Neural cell (in vitro differentiated cells): ENCODE measurements at regions not wholly inside any gene's neighbourhood (a gene's known extent, or its start where the extent isn't known, plus 50 kb on each side); places are given as distances from the start of the nearest gene placed in this dataset.

Experiments used
- CTCF ChIP-seq: fragments of 450-650 bp; IDR thresholded peaks from 2 replicates; pipeline ENCODE4 v1.5.1; 2014; ENCODE audit warnings: antibody characterized with exemption, mild to moderate bottlenecking, moderate library complexity; ENCODE audit not compliant: poor library complexity, severe bottlenecking
- EP300 ChIP-seq: fragments of 450-650 bp; conservative IDR thresholded peaks from 2 replicates; pipeline ENCODE4 v1.6.1; 2014; ENCODE audit warnings: antibody characterized with exemption, mild to moderate bottlenecking, moderate library complexity; ENCODE audit not compliant: poor library complexity, severe bottlenecking
- EZH2 ChIP-seq: fragments of 200-600, 300-800 bp; shearing (Covaris generic), sonication (generic); IDR thresholded peaks from 2 replicates; pipeline ENCODE4 v1.6.1; 2014; ENCODE audit warnings: antibody characterized with exemption, low read length, borderline replicate concordance, mild to moderate bottlenecking; ENCODE audit not compliant: insufficient read depth, poor library complexity, severe bottlenecking
- MXI1 ChIP-seq: fragments of 450-650 bp; conservative IDR thresholded peaks from 2 replicates; pipeline ENCODE4 v1.6.1; 2014; ENCODE audit warnings: antibody characterized with exemption, mild to moderate bottlenecking; ENCODE audit not compliant: poor library complexity, severe bottlenecking
- POLR2AphosphoS5 ChIP-seq: IDR thresholded peaks from 2 replicates; pipeline ENCODE4 v1.6.1; 2012
- RAD21 ChIP-seq: fragments of 450-650 bp; conservative IDR thresholded peaks from 2 replicates; pipeline ENCODE4 v1.6.1; 2014; ENCODE audit warnings: antibody characterized with exemption, mild to moderate bottlenecking, moderate library complexity
- REST ChIP-seq: IDR thresholded peaks from 2 replicates; pipeline ENCODE4 v1.6.1; 2012; ENCODE audit warnings: borderline replicate concordance
- SMC3 ChIP-seq: fragments of 450-650 bp; conservative IDR thresholded peaks from 2 replicates; pipeline ENCODE4 v1.6.1; 2014; ENCODE audit warnings: antibody characterized with exemption, mild to moderate bottlenecking, moderate library complexity; ENCODE audit not compliant: poor library complexity
- TAF1 ChIP-seq: IDR thresholded peaks from 2 replicates; pipeline ENCODE4 v1.6.1; 2012; ENCODE audit warnings: low read depth

GRCh38 chr10:3010334-3010733 is 57.0 kb upstream of the PFKP start:
- TF ChIP-seq CTCF (no peak), EZH2 (no peak), EP300 (no peak), REST (no peak), RAD21 (peak; percentile 12), POLR2AphosphoS5 (no peak), SMC3 (no peak), TAF1 (no peak), MXI1 (no peak)
